ENCODE measurements at regions not wholly inside any gene's neighbourhood (a gene's known extent, or its start where the extent isn't known, plus 50 kb on each side); places are given as distances from the start of the nearest gene placed in this dataset.
A peak's percentile ranks its signal among the peaks of the same experiment; 100 is the strongest.

DNA sequence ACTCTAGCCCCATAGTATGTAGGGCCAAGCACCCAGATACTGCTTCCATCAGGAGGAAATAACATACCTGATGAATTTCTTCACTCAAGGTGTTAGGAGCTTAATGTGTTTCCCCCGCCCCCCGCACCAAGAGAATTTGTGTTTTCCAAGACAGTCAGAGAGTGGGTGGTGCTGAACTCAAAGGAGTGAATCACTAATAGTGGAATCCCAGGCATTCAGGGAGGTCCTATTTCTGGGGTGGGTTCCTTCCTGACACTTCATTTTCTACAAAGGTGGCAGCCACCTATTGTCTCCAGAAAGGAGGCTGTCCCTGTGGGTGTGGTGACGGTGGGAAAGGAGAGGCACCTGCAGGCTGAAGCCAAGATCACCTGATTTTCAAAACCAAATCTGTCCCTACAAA lies 50.8 kb upstream of the ELF5 start:
- Mint-ChIP-seq H3K36me3 (ENCODE audit: low read depth, unreplicated experiment) (no peaks in the 10 kb centered on the region), H3K4me1 (ENCODE audit: unreplicated experiment) (no peaks in the 10 kb centered on the region), H3K27me3 (ENCODE audit: unreplicated experiment) (no peaks in the 10 kb centered on the region), H3K4me3 (ENCODE audit: unreplicated experiment) (no peak overlapping the region), H3K9me3 (ENCODE audit: unreplicated experiment) (no peaks in the 10 kb centered on the region), H3K27ac (ENCODE audit: unreplicated experiment) (no peak overlapping the region)
- no peak for DNase-seq (ENCODE audit: low spot score)
- TF ChIP-seq CTCF (IDR thresholded peaks at IDR 0.05; ENCODE audit: unreplicated experiment) = no peak

DNA sequence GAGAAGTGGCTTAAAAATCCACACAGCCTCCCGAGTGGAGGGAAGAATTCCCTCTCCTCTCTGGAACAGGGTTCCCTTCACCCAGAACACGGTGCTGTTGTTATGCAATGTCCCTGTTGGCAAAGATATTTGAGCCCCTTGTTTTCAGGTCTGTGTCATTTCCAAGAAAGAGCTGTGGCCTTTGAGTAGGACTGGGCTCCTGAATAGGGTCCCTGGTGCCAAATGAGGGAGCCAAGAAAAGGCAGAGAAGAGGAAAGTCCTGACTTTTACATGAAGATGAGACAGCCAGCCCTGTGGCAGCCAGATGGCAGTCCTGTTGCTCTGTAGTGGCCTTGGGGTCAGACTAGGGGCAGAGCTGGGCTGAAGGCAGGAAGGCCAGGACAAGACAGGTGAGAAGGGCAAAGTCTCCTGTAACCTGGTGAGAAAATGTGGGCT lies 51.2 kb upstream of the ELF5 start:
- H3K27me3 Mint-ChIP-seq (ENCODE audit: unreplicated experiment) = no peaks in the 10 kb centered on the region
- no peak for DNase-seq (ENCODE audit: low spot score)
- H3K36me3 Mint-ChIP-seq (ENCODE audit: low read depth, unreplicated experiment) = no peaks in the 10 kb centered on the region
- no peak overlapping the region for H3K27ac Mint-ChIP-seq (ENCODE audit: unreplicated experiment)
- no peak for TF ChIP-seq CTCF (IDR thresholded peaks at IDR 0.05; ENCODE audit: unreplicated experiment)
- no peak overlapping the region for H3K4me3 Mint-ChIP-seq (ENCODE audit: unreplicated experiment)
- H3K4me1 Mint-ChIP-seq (ENCODE audit: unreplicated experiment) = no peaks in the 10 kb centered on the region
- H3K9me3 Mint-ChIP-seq (ENCODE audit: unreplicated experiment) = no peaks in the 10 kb centered on the region

DNA sequence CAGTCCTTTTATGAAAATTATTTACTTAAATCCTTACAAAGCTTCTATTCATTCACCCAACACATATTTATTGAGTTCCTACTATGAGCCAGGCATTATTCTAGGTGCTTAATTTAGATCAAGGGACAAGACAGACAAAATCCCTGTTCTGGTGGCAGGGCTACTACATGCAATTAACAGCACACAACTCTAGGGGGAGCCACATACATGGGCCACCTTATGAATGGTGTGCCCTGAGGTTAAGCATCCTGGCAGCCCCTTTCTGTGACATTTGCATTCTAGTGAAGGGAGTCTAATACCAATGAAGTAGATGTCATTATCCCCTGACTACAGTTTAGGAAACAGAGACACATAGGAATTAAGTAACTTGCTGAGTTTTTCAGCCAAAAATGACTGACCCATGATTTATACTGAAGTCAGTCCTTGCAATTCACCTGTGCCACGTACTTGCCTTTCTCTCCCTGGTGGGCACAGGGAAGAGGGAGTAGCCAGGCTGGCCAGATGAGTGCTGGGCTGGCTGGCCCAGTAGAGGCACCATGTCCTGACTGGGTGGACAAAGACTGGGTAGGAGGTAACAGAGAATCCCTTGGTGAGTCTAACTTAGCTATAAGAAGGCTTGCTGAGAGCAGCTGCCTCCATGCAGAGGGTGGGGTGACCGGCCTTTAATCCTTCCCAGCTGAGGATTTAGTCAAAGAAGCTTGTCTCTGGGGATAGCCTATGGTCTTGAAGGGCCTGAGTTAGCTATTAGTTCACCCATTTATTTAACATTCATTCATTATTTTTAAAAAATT lies 52.0 kb upstream of the ELF5 start:
- peak; percentile 26 for DNase-seq (ENCODE audit: low spot score)
- H3K9me3 Mint-ChIP-seq (ENCODE audit: unreplicated experiment) = no peaks in the 10 kb centered on the region
- H3K27me3 Mint-ChIP-seq (ENCODE audit: unreplicated experiment) = no peaks in the 10 kb centered on the region
- H3K4me3 Mint-ChIP-seq (ENCODE audit: unreplicated experiment) = no peak overlapping the region
- H3K4me1 Mint-ChIP-seq (ENCODE audit: unreplicated experiment) = no peaks in the 10 kb centered on the region
- peak; percentile 69 for TF ChIP-seq CTCF (IDR thresholded peaks at IDR 0.05; ENCODE audit: unreplicated experiment)
- H3K36me3 Mint-ChIP-seq (ENCODE audit: low read depth, unreplicated experiment) = no peaks in the 10 kb centered on the region
- H3K27ac Mint-ChIP-seq (ENCODE audit: unreplicated experiment) = no peak overlapping the region

DNA sequence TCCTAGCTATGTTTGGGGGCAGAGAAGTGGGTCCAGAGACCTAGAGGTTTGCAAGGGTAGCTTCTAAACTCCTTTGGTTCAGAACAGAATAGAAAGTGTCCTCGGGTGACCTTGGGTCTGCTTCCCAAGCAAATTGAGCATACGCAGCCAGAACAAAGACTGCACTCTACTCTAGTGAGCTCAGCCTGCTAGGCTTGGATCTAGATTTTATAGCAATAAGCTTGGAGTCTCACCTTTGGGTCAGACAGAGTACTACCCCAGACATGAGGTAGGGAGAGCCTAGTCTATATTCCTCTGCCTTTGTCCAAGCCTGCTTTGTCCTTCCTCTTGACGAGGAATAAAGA lies 52.6 kb upstream of the ELF5 start:
- H3K4me1 Mint-ChIP-seq (ENCODE audit: unreplicated experiment) = no peaks in the 10 kb centered on the region
- TF ChIP-seq CTCF (IDR thresholded peaks at IDR 0.05; ENCODE audit: unreplicated experiment) = no peak
- H3K36me3 Mint-ChIP-seq (ENCODE audit: low read depth, unreplicated experiment) = no peaks in the 10 kb centered on the region
- no peaks in the 10 kb centered on the region for H3K9me3 Mint-ChIP-seq (ENCODE audit: unreplicated experiment)
- no peak for DNase-seq (ENCODE audit: low spot score)
- H3K27me3 Mint-ChIP-seq (ENCODE audit: unreplicated experiment) = peaks cover 2% of the 10 kb centered on the region
- H3K27ac Mint-ChIP-seq (ENCODE audit: unreplicated experiment) = no peak overlapping the region
- no peak overlapping the region for H3K4me3 Mint-ChIP-seq (ENCODE audit: unreplicated experiment)

DNA sequence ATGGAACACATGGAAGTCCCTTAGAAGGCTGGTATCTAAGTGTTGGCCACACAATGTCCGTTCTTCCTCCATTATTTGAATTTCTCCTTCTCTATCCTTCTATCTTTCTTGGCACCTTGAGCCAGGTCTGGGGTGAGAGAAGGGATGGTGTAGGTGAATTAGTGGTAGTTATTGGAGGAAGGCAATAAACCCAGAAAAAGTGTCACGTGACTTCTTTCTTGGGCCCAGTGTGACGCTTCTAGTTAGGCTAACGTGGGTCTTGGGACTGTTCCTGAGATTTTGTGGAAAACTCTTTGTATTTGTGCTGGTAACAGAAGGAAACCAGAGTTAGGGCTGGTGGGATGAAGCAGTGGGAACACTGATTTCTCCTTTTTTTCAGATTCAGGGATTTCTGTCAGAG lies 53.1 kb upstream of the ELF5 start:
- no peaks in the 10 kb centered on the region for H3K4me1 Mint-ChIP-seq (ENCODE audit: unreplicated experiment)
- H3K36me3 Mint-ChIP-seq (ENCODE audit: low read depth, unreplicated experiment) = no peaks in the 10 kb centered on the region
- no peaks in the 10 kb centered on the region for H3K9me3 Mint-ChIP-seq (ENCODE audit: unreplicated experiment)

More for the DNA sequence above, 53.1 kb upstream of the ELF5 start:
- no peak overlapping the region for H3K4me3 Mint-ChIP-seq (ENCODE audit: unreplicated experiment)
- H3K27ac Mint-ChIP-seq (ENCODE audit: unreplicated experiment) = no peak overlapping the region
- no peak for DNase-seq (ENCODE audit: low spot score)
- peaks cover 2% of the 10 kb centered on the region for H3K27me3 Mint-ChIP-seq (ENCODE audit: unreplicated experiment)
- TF ChIP-seq CTCF (IDR thresholded peaks at IDR 0.05; ENCODE audit: unreplicated experiment) = no peak
